MM.1S (cell line): ENCODE measurements at regions not wholly inside any gene's neighbourhood (a gene's known extent, or its start where the extent isn't known, plus 50 kb on each side); places are given as distances from the start of the nearest gene placed in this dataset.

Experiments
- DNase-seq: peaks from one replicate; pipeline ENCODE4 v3.0.0-alpha.2; 2015
- H2AFZ ChIP-seq: fragments of 300-600 bp; sonication (generic); 2 replicates; pipeline ENCODE4 v1.6.0; 2016; ENCODE audit warnings: antibody characterized with exemption, low read length
- H3F3A ChIP-seq: fragments of 300-600 bp; sonication (generic); 2 replicates; pipeline ENCODE4 v1.6.1; 2016; ENCODE audit warnings: mild to moderate bottlenecking, antibody characterized with exemption, low read length, moderate library complexity, mixed read lengths; ENCODE audit not compliant: insufficient read depth
- H3K27ac ChIP-seq: fragments of 300-600 bp; sonication (generic); 2 replicates; pipeline ENCODE4 v1.5.1; 2016; ENCODE audit warnings: mild to moderate bottlenecking, low read length
- H3K27me3 ChIP-seq: fragments of 300-600 bp; sonication (generic); replicated peaks from 2 replicates; pipeline ENCODE4 v1.6.0; 2016; ENCODE audit warnings: low read length; ENCODE audit not compliant: insufficient read depth
- H3K36me3 ChIP-seq: fragments of 300-600 bp; sonication (generic); replicated peaks from 2 replicates; pipeline ENCODE4 v1.6.1; 2016; ENCODE audit warnings: mild to moderate bottlenecking, low read length, mixed read lengths; ENCODE audit not compliant: insufficient read depth
- H3K4me1 ChIP-seq: fragments of 300-600 bp; sonication (generic); 2 replicates; pipeline ENCODE4 v1.6.1; 2016; ENCODE audit warnings: low read length, mixed read lengths
- H3K4me2 ChIP-seq: fragments of 300-600 bp; sonication (generic); 2 replicates; pipeline ENCODE4 v1.6.0; 2016; ENCODE audit warnings: low read depth, low read length
- H3K4me3 ChIP-seq: fragments of 300-600 bp; sonication (generic); 2 replicates; pipeline ENCODE4 v1.5.1; 2016; ENCODE audit warnings: low read length, mixed read lengths
- H3K79me2 ChIP-seq: fragments of 300-600 bp; sonication (generic); 2 replicates; pipeline ENCODE4 v1.6.1; 2016; ENCODE audit warnings: mixed run types, low read length, mixed read lengths
- H3K9ac ChIP-seq: fragments of 300-600 bp; sonication (generic); 2 replicates; pipeline ENCODE4 v1.6.1; 2016; ENCODE audit warnings: low read length, mixed read lengths
- H3K9me2 ChIP-seq: fragments of 300-600 bp; sonication (generic); replicated peaks from 2 replicates; pipeline ENCODE4 v1.6.1; 2016; ENCODE audit warnings: mild to moderate bottlenecking, low read length, mixed read lengths; ENCODE audit not compliant: insufficient read depth
- H3K9me3 ChIP-seq: fragments of 300-600 bp; sonication (generic); replicated peaks from 2 replicates; pipeline ENCODE4 v1.6.1; 2016; ENCODE audit warnings: mild to moderate bottlenecking, low read length, mixed read lengths; ENCODE audit not compliant: insufficient read depth
- H4K20me1 ChIP-seq: fragments of 300-600 bp; sonication (generic); 2 replicates; pipeline ENCODE4 v1.6.1; 2016; ENCODE audit warnings: mild to moderate bottlenecking, low read length, moderate library complexity, mixed read lengths; ENCODE audit not compliant: insufficient read depth
- EZH2 ChIP-seq: fragments of 300-600 bp; sonication (generic); optimal IDR thresholded peaks from 2 replicates; pipeline ENCODE3; 2017; ENCODE audit warnings: low read depth, mild to moderate bottlenecking, antibody characterized with exemption, low read length, mixed read lengths
- EZH2phosphoT487 ChIP-seq: fragments of 300-600 bp; sonication (generic); IDR thresholded peaks from 2 replicates; pipeline ENCODE4 v1.6.1; 2018; ENCODE audit warnings: antibody characterized with exemption, low read length
- TF ChIP-seq, protein P1 (sequence below): fragments of 300-600 bp; sonication (generic); IDR thresholded peaks from 2 replicates; pipeline ENCODE4 v1.5.1; 2016; ENCODE audit warnings: antibody characterized with exemption, low read length, mixed read lengths

GRCh38 chr2:35997488-35997887 lies 358.1 kb upstream of the CRIM1 start:
- Histone ChIP-seq H3K27me3 (no peaks in the 10 kb centered on the region), H3K4me3 (no peak overlapping the region), H3K9me2 (no peaks in the 10 kb centered on the region), H3F3A (no peaks in the 10 kb centered on the region), H3K36me3 (no peaks in the 10 kb centered on the region), H3K4me1 (no peaks in the 10 kb centered on the region), H3K27ac (no peak overlapping the region), H2AFZ (no peak overlapping the region), H3K4me2 (no peak overlapping the region), H4K20me1 (no peaks in the 10 kb centered on the region), H3K9ac (no peak overlapping the region), H3K79me2 (no peaks in the 10 kb centered on the region), H3K9me3 (no peaks in the 10 kb centered on the region)
- TF ChIP-seq EZH2phosphoT487 (no peak), EZH2 (no peak)
- TF ChIP-seq, protein P1, sequence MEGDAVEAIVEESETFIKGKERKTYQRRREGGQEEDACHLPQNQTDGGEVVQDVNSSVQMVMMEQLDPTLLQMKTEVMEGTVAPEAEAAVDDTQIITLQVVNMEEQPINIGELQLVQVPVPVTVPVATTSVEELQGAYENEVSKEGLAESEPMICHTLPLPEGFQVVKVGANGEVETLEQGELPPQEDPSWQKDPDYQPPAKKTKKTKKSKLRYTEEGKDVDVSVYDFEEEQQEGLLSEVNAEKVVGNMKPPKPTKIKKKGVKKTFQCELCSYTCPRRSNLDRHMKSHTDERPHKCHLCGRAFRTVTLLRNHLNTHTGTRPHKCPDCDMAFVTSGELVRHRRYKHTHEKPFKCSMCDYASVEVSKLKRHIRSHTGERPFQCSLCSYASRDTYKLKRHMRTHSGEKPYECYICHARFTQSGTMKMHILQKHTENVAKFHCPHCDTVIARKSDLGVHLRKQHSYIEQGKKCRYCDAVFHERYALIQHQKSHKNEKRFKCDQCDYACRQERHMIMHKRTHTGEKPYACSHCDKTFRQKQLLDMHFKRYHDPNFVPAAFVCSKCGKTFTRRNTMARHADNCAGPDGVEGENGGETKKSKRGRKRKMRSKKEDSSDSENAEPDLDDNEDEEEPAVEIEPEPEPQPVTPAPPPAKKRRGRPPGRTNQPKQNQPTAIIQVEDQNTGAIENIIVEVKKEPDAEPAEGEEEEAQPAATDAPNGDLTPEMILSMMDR, result no peak
- DNase-seq, result no peak

DNA sequence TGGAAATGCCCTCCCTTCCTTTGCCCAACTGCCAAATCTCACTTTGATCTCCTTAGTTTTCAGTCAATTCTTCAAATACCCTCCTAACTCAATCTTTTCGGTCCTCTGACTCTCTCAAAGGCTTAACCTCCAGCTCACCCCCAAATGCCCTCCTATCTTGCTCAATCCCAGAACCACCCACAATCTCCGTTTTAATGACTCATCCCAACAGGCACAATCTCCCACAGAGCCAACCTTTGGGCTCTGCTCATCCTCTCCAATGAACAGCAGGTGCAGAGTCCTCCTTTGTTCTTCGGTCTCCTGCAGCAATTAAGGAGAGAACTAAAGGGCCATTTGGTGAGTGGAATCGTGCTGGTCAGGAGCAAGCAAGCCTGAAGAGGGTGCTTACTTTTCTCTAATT lies 366.1 kb upstream of the CRIM1 start:
- no peak for TF ChIP-seq EZH2
- TF ChIP-seq EZH2phosphoT487, result no peak
- TF ChIP-seq, protein P1, result no peak
- no peak overlapping the region for H3K27ac ChIP-seq
- no peak for DNase-seq

DNA sequence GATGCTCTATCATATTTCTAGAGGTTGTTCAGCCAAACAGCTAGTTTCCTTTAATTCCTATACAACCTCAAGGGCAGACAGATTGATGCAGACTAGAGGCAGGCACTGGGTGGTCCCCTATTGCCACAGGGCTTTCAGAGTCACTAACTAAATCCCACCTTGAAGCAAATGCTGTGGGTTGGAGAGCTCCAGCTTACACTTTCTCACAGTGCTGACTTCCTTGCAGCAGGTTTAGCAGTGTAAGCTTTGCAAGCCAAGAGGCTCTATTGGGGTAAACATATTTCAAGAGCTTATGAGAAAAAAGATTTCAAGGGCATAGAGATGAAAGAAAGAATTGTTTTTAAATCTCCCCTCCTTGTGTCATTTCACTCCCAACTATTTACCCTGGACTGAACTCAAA lies 366.5 kb upstream of the CRIM1 start:
- Histone ChIP-seq H3K4me2 (no peak overlapping the region), H3K9ac (no peak overlapping the region), H3K4me1 (no peaks in the 10 kb centered on the region), H3F3A (no peaks in the 10 kb centered on the region), H3K79me2 (no peaks in the 10 kb centered on the region), H3K36me3 (no peaks in the 10 kb centered on the region), H3K4me3 (no peak overlapping the region), H3K27ac (no peak overlapping the region), H3K9me2 (no peaks in the 10 kb centered on the region), H4K20me1 (no peaks in the 10 kb centered on the region), H2AFZ (no peak overlapping the region), H3K9me3 (no peaks in the 10 kb centered on the region), H3K27me3 (no peaks in the 10 kb centered on the region)
- no peak for DNase-seq
- no peak for TF ChIP-seq EZH2

More for the DNA sequence above, 366.1 kb upstream of the CRIM1 start:
- Histone ChIP-seq H3K79me2 (no peaks in the 10 kb centered on the region), H3K9ac (no peak overlapping the region), H3K36me3 (no peaks in the 10 kb centered on the region), H4K20me1 (no peaks in the 10 kb centered on the region), H3K4me1 (no peaks in the 10 kb centered on the region), H3F3A (no peaks in the 10 kb centered on the region), H3K9me3 (no peaks in the 10 kb centered on the region), H2AFZ (no peak overlapping the region), H3K9me2 (no peaks in the 10 kb centered on the region), H3K4me3 (no peak overlapping the region), H3K4me2 (no peak overlapping the region), H3K27me3 (no peaks in the 10 kb centered on the region)

GRCh38 chr2:35986871-35987270 lies 368.7 kb upstream of the CRIM1 start:
- Histone ChIP-seq H3K4me1 (no peaks in the 10 kb centered on the region), H3K4me3 (no peak overlapping the region), H3K27ac (no peak overlapping the region), H4K20me1 (no peaks in the 10 kb centered on the region), H3K9ac (no peak overlapping the region), H3K9me3 (no peaks in the 10 kb centered on the region), H3K36me3 (no peaks in the 10 kb centered on the region), H3K9me2 (no peaks in the 10 kb centered on the region), H2AFZ (no peak overlapping the region), H3K27me3 (no peaks in the 10 kb centered on the region), H3F3A (no peaks in the 10 kb centered on the region), H3K4me2 (no peak overlapping the region), H3K79me2 (no peaks in the 10 kb centered on the region)
- no peak for DNase-seq
- TF ChIP-seq, protein P1, result no peak
- TF ChIP-seq EZH2, result no peak
